Ectodermal cell (in vitro differentiated cells): ENCODE measurements at regions not wholly inside any gene's neighbourhood (a gene's known extent, or its start where the extent isn't known, plus 50 kb on each side); places are given as distances from the start of the nearest gene placed in this dataset.
"Not testable (repeated sequence)": the region's sequence is repeated elsewhere in the genome, so short reads cannot be mapped to it uniquely, and the experiment has no call there.

Source experiments
- H3K27ac ChIP-seq: 2 replicates; pipeline ENCODE4 v1.7.0; 2013; ENCODE audit warnings: mild to moderate bottlenecking, low read depth, low read length; ENCODE audit not compliant: insufficient read depth, poor library complexity, severe bottlenecking
- H3K27me3 ChIP-seq: 2 replicates; pipeline ENCODE4 v1.7.0; 2013; ENCODE audit warnings: mild to moderate bottlenecking, low read length; ENCODE audit not compliant: insufficient read depth, control insufficient read depth, poor library complexity, severe bottlenecking
- H3K36me3 ChIP-seq: one replicate; pipeline ENCODE4 v1.7.0; 2013; ENCODE audit warnings: low read length; ENCODE audit not compliant: control insufficient read depth, insufficient read depth
- H3K4me1 ChIP-seq: one replicate; pipeline ENCODE4 v1.7.0; 2013; ENCODE audit warnings: low read length; ENCODE audit not compliant: control insufficient read depth, insufficient read depth
- H3K4me3 ChIP-seq: 2 replicates; pipeline ENCODE4 v1.7.0; 2013; ENCODE audit warnings: low read depth, low read length, control low read depth; ENCODE audit not compliant: insufficient read depth
- H3K9me3 ChIP-seq: 2 replicates; pipeline ENCODE4 v1.7.0; 2013; ENCODE audit warnings: mild to moderate bottlenecking, low read length, moderate library complexity; ENCODE audit not compliant: control insufficient read depth
- WGBS, 2 experiments: methylation state at CpG; one replicate each; pipeline ENCODE4 v1.1.7; 2013; ENCODE audit warnings: missing lambda C conversion rate in 2 of 2; 5-methylcytosine and 5-hydroxymethylcytosine counted together

DNA sequence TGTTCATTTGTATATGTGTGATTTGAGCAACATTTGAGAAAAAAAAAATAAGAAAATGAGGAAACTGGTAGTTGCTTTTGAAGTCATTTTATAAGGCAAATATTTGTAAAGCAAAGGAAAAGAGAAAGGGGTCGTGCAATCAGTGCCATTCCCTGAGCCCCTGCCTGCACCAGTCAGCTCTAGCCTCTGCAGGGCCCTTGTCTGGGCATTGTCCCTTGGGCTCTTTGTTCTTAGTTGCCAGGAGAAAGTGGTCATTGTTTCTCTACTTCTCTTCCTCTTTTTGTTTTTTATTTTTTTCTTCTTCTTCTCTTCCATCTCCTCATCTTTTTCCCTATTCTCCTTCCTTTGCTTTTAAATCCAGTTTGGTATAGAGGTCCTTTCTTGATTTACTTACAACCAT is 175.3 kb upstream of the CREB1 start:
- Histone ChIP-seq H3K27me3 (no peaks in the 10 kb centered on the region), H3K36me3 (no peaks in the 10 kb centered on the region), H3K9me3 (no peaks in the 10 kb centered on the region), H3K4me3 (no peak overlapping the region), H3K4me1 (no peaks in the 10 kb centered on the region), H3K27ac (no peak overlapping the region)
- 33 to 41% methylated on average over 1 of the region's 1 CpG for WGBS, 2 experiments

DNA sequence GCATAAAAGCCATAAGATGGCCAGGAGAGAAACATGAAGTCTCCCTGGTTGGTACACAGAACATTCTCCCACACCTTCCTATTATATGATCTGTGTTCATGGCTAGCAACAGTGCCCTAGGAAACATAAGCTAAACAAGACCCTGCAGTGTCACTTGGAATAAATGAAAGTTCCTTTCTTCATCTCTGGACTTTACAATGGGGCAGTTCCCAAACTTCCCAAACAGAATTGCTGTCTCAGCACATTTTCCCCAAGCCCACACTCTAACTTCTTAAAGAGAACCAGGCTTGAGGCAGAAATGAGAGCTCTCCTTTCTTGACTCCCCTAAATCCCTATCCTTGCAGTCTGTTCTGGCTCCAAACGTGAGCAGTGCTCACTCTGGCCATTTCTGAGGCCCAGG is 173.2 kb upstream of the CREB1 start:
- Histone ChIP-seq H3K4me1 (no peaks in the 10 kb centered on the region), H3K27me3 (no peaks in the 10 kb centered on the region), H3K27ac (no peak overlapping the region), H3K9me3 (no peaks in the 10 kb centered on the region), H3K4me3 (no peak overlapping the region), H3K36me3 (no peaks in the 10 kb centered on the region)
- 71 to 75% methylated on average over 1 of the region's 1 CpG for WGBS, 2 experiments

DNA sequence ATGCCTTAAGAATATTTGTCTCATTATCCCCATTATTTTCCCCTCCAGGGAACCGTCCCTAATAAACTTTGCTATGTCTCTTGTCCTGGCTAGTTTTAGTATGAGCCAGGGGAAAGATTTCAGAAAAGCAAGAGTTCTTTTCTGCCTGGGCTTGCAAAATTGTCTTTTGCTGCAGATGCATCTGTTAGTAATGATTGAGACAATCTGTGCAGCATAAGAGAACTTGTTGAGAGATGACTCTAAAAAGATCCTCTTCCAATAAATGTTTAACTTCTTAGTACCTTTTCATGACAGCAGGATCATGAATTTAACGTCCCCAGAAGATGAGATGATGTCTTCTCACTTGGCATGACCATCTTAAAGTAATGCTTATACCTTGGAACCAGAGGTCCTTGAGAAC is 172.5 kb upstream of the CREB1 start:
- no peak overlapping the region for H3K27ac ChIP-seq
- H3K36me3 ChIP-seq = no peaks in the 10 kb centered on the region
- no peaks in the 10 kb centered on the region for H3K27me3 ChIP-seq
- WGBS, 2 experiments = 90 to 98% methylated on average over 2 of the region's 2 CpGs
- H3K9me3 ChIP-seq = no peaks in the 10 kb centered on the region
- no peaks in the 10 kb centered on the region for H3K4me1 ChIP-seq
- H3K4me3 ChIP-seq = no peak overlapping the region

DNA sequence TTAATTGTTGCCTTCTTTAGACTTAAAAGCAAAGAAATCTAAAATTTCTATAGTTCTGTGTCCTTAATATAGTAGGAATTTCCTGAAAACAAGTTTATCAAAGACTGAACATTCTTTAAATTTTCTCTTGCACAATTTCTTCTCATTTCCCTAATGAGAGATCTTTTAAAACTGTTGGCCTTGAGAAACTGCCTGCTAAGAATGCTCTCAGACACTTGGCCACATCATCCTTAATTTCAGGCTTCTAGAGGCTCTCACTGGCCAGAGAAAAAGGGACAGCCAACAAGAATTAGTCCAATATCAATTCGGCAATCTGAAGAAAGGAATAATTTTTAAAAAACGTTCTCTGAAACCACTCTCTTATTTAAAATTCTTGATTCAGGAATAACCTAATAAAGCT is 167.0 kb upstream of the CREB1 start:
- Histone ChIP-seq H3K36me3 (no peaks in the 10 kb centered on the region), H3K27ac (no peak overlapping the region), H3K4me3 (no peak overlapping the region), H3K9me3 (no peaks in the 10 kb centered on the region), H3K27me3 (no peaks in the 10 kb centered on the region), H3K4me1 (peaks cover 16% of the 10 kb centered on the region)
- WGBS, 2 experiments = 83 to 91% methylated on average over 2 of the region's 2 CpGs

DNA sequence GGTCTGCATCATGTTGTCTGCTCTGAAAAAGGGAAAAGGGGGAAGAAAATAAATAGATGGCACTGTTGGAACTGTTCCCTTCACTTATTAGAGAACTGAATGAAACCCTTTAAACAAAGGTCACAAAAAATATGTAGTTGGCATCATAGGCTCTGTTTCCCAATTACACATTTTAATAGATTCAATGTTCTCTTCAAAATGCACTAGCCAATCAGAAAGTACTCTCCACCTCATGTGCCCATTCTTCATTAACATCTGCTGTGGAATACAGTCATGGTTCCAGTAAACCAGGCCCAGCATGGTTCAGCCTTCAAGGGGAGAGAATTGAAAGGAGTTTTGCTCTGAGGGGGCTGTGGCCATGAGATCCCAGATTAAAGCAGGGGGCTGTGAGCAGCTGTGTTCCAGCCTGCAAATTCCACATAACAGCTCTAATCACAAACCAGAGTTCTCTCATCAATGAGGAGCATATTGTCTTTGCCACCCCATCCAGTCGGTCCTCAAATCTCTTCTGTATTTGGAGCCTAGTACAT is 165.9 kb upstream of the CREB1 start:
- Histone ChIP-seq H3K4me1 (peaks cover 16% of the 10 kb centered on the region), H3K27me3 (no peaks in the 10 kb centered on the region), H3K4me3 (no peak overlapping the region), H3K36me3 (no peaks in the 10 kb centered on the region), H3K9me3 (no peaks in the 10 kb centered on the region), H3K27ac (no peak overlapping the region)
- 100% methylated on average over 1 of the region's 1 CpG; no CpG with 5 or more reads in 1 of the 2 experiments for WGBS, 2 experiments

DNA sequence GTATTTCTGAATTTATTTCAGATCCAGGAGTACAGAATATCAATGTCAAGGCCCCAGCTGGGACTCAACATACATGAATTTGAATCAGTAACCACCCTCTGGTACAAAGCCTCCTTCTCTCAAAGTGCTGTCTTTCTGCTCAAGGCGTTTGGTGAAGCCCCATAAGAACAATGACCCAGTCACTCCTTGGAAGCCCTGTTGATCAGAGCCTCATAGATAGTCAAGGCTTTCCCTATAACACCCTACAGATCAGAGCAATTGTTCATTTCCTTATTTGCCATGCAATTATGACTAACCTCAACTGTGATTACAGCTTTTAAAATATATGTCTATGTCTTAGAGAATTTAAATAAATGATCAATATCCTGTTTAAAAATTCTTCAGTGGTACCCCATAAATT is 159.1 kb upstream of the CREB1 start:
- H3K9me3 ChIP-seq = no peaks in the 10 kb centered on the region
- H3K36me3 ChIP-seq = no peaks in the 10 kb centered on the region
- 57 to 61% methylated on average over 1 of the region's 1 CpG for WGBS, 2 experiments
- no peak overlapping the region for H3K4me3 ChIP-seq
- no peaks in the 10 kb centered on the region for H3K4me1 ChIP-seq
- H3K27me3 ChIP-seq = no peaks in the 10 kb centered on the region
- H3K27ac ChIP-seq = no peak overlapping the region

DNA sequence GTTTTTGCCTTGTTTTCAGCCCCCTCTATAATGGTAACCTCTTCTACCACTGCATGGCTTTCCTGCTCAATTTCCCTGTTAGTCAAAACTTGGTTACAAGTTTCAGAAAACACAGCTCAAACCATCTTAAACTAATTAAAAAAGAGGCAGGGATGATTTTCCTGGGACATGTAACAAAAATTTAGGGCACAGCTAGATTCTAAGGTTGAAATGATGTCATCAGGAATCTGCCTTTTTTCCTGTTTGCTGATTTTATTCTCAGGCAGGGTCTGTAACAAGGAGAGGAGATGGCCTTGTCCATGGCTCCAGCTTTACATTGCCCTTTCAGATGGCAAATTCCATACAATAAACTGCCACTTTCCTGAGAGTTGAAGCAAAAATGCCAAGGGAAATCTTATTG is 157.9 kb upstream of the CREB1 start:
- H3K27me3 ChIP-seq = no peaks in the 10 kb centered on the region
- H3K4me1 ChIP-seq = no peaks in the 10 kb centered on the region
- no peaks in the 10 kb centered on the region for H3K9me3 ChIP-seq
- no peaks in the 10 kb centered on the region for H3K36me3 ChIP-seq
- H3K4me3 ChIP-seq = no peak overlapping the region
- no peak overlapping the region for H3K27ac ChIP-seq

DNA sequence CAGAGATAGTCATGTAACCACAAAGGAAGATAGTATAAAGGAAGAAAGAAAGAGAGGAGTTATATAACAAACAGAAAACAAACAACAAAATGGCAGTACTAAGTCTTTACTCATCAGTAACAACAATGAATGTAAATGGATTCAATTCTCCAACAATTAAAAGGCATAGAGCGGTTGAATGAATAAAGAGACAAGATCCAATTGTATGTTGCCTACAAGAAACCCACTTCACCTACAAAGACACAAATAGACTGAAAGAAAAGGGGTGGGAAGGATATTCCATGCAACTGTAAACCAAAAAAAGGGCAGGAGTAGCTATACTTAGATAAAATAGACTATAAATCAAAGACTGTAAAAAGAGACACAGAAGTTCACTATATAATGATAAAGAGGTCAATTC is 157.3 kb upstream of the CREB1 start:
- Histone ChIP-seq H3K9me3 (no peaks in the 10 kb centered on the region), H3K4me3 (no peak overlapping the region)
- WGBS, 2 experiments = no CpG with 5 or more reads among the region's 1 CpG

DNA sequence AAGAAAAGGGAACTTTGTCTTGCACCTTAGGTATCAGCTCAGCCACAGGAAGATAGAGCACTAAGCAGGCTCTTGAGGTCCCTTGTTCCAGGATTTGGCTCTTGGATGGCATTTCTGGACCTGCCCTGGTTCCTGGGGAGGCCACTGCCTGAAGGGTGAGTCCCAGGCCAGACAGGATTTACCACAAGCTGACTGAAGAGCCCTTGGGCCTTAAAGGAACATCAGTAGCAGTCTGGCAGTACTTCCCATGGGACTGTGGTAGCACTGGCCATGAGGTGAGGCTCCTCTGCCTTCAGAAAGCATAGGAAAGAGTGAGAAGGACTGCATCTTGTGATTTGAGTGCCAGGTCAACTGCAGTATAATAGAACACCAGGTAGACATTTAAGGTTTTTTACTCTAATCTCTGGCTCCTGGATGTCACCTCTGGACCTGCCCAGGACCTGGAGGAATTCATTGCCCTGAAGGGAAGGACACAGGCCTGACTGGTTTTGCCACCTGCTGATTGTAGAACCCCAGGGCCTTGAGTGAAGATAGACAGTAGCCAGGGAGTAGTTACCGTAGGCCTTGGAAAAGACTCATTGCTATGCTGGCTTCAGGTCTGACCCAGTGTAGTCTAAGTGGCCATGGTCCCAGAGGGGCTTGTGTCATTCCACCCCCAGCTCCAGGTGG is 154.4 kb upstream of the CREB1 start:
- Histone ChIP-seq H3K9me3 (no peaks in the 10 kb centered on the region), H3K4me1 (no peaks in the 10 kb centered on the region), H3K4me3 (no peak overlapping the region), H3K27ac (no peak overlapping the region), H3K27me3 (no peaks in the 10 kb centered on the region), H3K36me3 (no peaks in the 10 kb centered on the region)
- WGBS, 2 experiments = 95 to 97% methylated on average over 1 of the region's 1 CpG

More for the DNA sequence above, 157.3 kb upstream of the CREB1 start:
- no peaks in the 10 kb centered on the region for H3K4me1 ChIP-seq
- no peaks in the 10 kb centered on the region for H3K36me3 ChIP-seq
- no peaks in the 10 kb centered on the region for H3K27me3 ChIP-seq
- no peak overlapping the region for H3K27ac ChIP-seq

DNA sequence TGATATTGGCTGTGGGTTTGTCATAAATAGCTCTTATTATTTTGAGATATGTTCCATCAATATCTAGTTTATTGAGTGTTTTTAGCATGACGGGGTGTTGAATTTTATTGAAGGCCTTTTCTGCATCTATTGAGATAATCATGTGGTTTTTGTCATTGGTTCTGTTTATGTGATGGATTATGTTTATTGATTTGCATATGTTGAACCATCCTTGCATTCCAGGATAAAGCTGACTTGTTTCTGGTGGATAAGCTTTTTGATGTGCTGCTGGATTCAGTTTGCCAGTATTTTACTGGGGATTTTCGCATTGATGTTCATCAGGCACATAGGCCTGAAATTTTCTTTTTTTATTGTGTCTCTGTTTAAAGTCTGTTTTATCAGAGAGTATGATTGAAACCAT is 151.1 kb upstream of the CREB1 start:
- WGBS, 2 experiments = 91 to 94% methylated on average over 2 of the region's 2 CpGs
- H3K9me3 ChIP-seq, H3K36me3 ChIP-seq, H3K27ac ChIP-seq, H3K27me3 ChIP-seq, H3K4me3 ChIP-seq, H3K4me1 ChIP-seq: not testable (repeated sequence)

DNA sequence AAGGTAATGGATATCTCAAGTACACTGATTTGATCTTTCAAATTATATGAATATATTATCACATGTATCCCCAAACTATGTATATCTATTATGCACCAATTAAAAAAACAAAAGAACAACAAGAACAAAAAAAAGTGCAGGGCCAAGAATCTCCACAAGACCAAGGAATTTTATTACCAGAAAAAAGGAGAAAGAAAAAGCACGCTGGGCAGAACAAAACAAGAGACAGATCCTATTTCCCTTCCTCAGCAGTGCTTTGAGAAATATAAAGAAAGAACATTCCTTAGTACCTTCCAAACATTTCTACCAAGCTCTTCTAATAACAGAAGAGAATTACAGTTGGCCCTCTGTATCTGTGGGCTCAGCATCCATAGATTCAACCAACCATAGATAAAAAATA is 144.7 kb upstream of the CREB1 start:
- no peak overlapping the region for H3K27ac ChIP-seq
- H3K9me3 ChIP-seq = no peaks in the 10 kb centered on the region
- no peaks in the 10 kb centered on the region for H3K27me3 ChIP-seq
- H3K4me3 ChIP-seq = no peak overlapping the region
- H3K4me1 ChIP-seq = no peaks in the 10 kb centered on the region
- WGBS, 2 experiments = 0% methylated on average over 1 of the region's 1 CpG; no CpG with 5 or more reads in 1 of the 2 experiments
- H3K36me3 ChIP-seq = no peaks in the 10 kb centered on the region
